GM12878 (cell line): ENCODE measurements at regions not wholly inside any gene's neighbourhood (a gene's known extent, or its start where the extent isn't known, plus 50 kb on each side); places are given as distances from the start of the nearest gene placed in this dataset.

Experiments used
- EP300 ChIP-seq, 2 experiments: fragments of 150-350 bp in 1 of 2; IDR thresholded peaks; 2 replicates each; pipeline ENCODE4 v1.6.1; 2011 to 2012; ENCODE audit warnings: low read depth in 2 of 2, low read length in 2 of 2, borderline replicate concordance in 1 of 2, improper control_type of control experiment in 1 of 2, inconsistent platforms in 1 of 2; ENCODE audit not compliant: control insufficient read depth in 1 of 2
- POLR2AphosphoS5 ChIP-seq: IDR thresholded peaks from 2 replicates; pipeline ENCODE4 v1.6.1; 2011; ENCODE audit warnings: mild to moderate bottlenecking, low read length, inconsistent platforms

GRCh38 chr6:27672113-27672799 lies 199.4 kb upstream of the ZNF184 start:
- TF ChIP-seq EP300 (IDR thresholded peaks at IDR 0.05; ENCODE audit: borderline replicate concordance in 1 of 2, control insufficient read depth in 1 of 2, low read depth in 2 of 2, low read length in 2 of 2), result no peak; a peak in 1 of 4 replicates
- TF ChIP-seq POLR2AphosphoS5, result no peak
